Kidney (tissue), 13 donors: ENCODE measurements at regions not wholly inside any gene's neighbourhood (a gene's known extent, or its start where the extent isn't known, plus 50 kb on each side); places are given as distances from the start of the nearest gene placed in this dataset.

Experiments
- DNase-seq, 5 donors: peaks; one replicate each; pipeline ENCODE4 v3.0.0-alpha.2; 2013 to 2020
- FAIRE-seq: peaks from 2 replicates; lab custom pipeline; 2012; peaks lifted over from hg19 to GRCh38; lab: Jason Lieb, UNC
- H3K27ac ChIP-seq, 2 donors: one replicate each; pipeline ENCODE4 v1.7.0; 2013; ENCODE audit warnings: low read depth in 2 of 2, low read length in 2 of 2, inconsistent platforms in 1 of 2
- H3K27me3 ChIP-seq: one replicate; pipeline ENCODE4 v1.7.1; 2013; ENCODE audit warnings: low read length, inconsistent platforms; ENCODE audit not compliant: control insufficient read depth, insufficient read depth
- H3K36me3 ChIP-seq, 3 donors: one replicate each; pipeline versions ENCODE4 v1.7.0 to v1.7.1; 2013; ENCODE audit warnings: low read length in 3 of 3, control low read depth in 1 of 3, inconsistent platforms in 1 of 3; ENCODE audit not compliant: insufficient read depth in 3 of 3, control insufficient read depth in 2 of 3
- H3K4me1 ChIP-seq, 3 donors: one replicate each; pipeline versions ENCODE4 v1.7.0 to v1.7.1; 2013; ENCODE audit warnings: low read length in 3 of 3, inconsistent platforms in 1 of 3, low read depth in 1 of 3; ENCODE audit not compliant: control insufficient read depth in 2 of 3, insufficient read depth in 2 of 3
- H3K4me3 ChIP-seq, 3 donors: one replicate each; pipeline versions ENCODE4 v1.7.0 to v1.8.1; 2013; ENCODE audit warnings: low read length in 3 of 3, control low read depth in 1 of 3, inconsistent platforms in 1 of 3
- H3K9ac ChIP-seq, 3 donors: one replicate each; pipeline versions ENCODE4 v1.7.0 to v1.7.1; 2013; ENCODE audit warnings: low read length in 3 of 3, control low read depth in 1 of 3, inconsistent platforms in 1 of 3
- H3K9me3 ChIP-seq, 3 donors: one replicate each; pipeline versions ENCODE4 v1.7.0 to v1.7.1; 2013; ENCODE audit warnings: low read length in 3 of 3, control low read depth in 1 of 3, inconsistent platforms in 1 of 3; ENCODE audit not compliant: control insufficient read depth in 2 of 3, insufficient read depth in 1 of 3
- CTCF ChIP-seq: IDR thresholded peaks from 3 replicates; pipeline ENCODE4 v1.5.1; 2012; ENCODE audit warnings: mild to moderate bottlenecking, moderate library complexity, borderline replicate concordance; ENCODE audit not compliant: insufficient read depth; ENCODE audit errors: extremely low read depth
- intact Hi-C: fragments of 100-400 bp; cut with DNase I; formaldehyde crosslinking; loops from one replicate; pipeline ENCODE4 v1.11.1; 2022
- donor health status: control.
- donor health status: control.
- donor health status: control.
- donor health status: control.
- donor health status: control.
- donor health status: DM: yes; HTN: yes; CAD: no.
- donor health status: Normal renal cell carcinoma (clear cell type).

- no peaks in the 10 kb centered on the region for H3K27me3 ChIP-seq
- intact Hi-C loops, result no loop called here
- no peaks in the 10 kb centered on the region for H3K9me3 ChIP-seq
- H3K27ac ChIP-seq, result no peak overlapping the region
- TF ChIP-seq CTCF, result no peak
- H3K9ac ChIP-seq, result no peak overlapping the region
- no peak for DNase-seq
- H3K4me3 ChIP-seq, result no peak overlapping the region
- H3K36me3 ChIP-seq, result no peaks in the 10 kb centered on the region
- FAIRE-seq, result no peak
- H3K4me1 ChIP-seq, result no peaks in the 10 kb centered on the region
Measured at GRCh38 chr9:82410306-82410705, 421.7 kb downstream of the SPATA31D1 start.

GRCh38 chr9:82410866-82411265 is 422.3 kb downstream of the SPATA31D1 start:
- H3K27ac ChIP-seq, result no peak overlapping the region
- TF ChIP-seq CTCF, result no peak
- FAIRE-seq, result no peak
- no peaks in the 10 kb centered on the region for H3K4me1 ChIP-seq
- no peaks in the 10 kb centered on the region for H3K9me3 ChIP-seq
- no peak overlapping the region for H3K9ac ChIP-seq
- H3K27me3 ChIP-seq, result no peaks in the 10 kb centered on the region
- H3K36me3 ChIP-seq, result no peaks in the 10 kb centered on the region
- no peak overlapping the region for H3K4me3 ChIP-seq
- no peak for DNase-seq
- intact Hi-C loops, result no loop called here

- no peak overlapping the region for H3K9ac ChIP-seq
- intact Hi-C loops, result no loop called here
- TF ChIP-seq CTCF, result no peak
- FAIRE-seq (no peak), DNase-seq (no peak)
- no peak overlapping the region for H3K27ac ChIP-seq
- no peak overlapping the region for H3K4me3 ChIP-seq
- no peaks in the 10 kb centered on the region for H3K4me1 ChIP-seq
- no peaks in the 10 kb centered on the region for H3K36me3 ChIP-seq
- no peaks in the 10 kb centered on the region for H3K9me3 ChIP-seq
- no peaks in the 10 kb centered on the region for H3K27me3 ChIP-seq
Measured at GRCh38 chr9:82412586-82413305, 424.2 kb downstream of the SPATA31D1 start.

- no peaks in the 10 kb centered on the region for H3K36me3 ChIP-seq
- H3K27ac ChIP-seq, result no peak overlapping the region
- TF ChIP-seq CTCF, result no peak
- intact Hi-C loops, result no loop called here
- H3K4me1 ChIP-seq, result no peaks in the 10 kb centered on the region
- no peak for DNase-seq
- no peak overlapping the region for H3K4me3 ChIP-seq
- no peaks in the 10 kb centered on the region for H3K27me3 ChIP-seq
- no peaks in the 10 kb centered on the region for H3K9me3 ChIP-seq
- no peak for FAIRE-seq
- no peak overlapping the region for H3K9ac ChIP-seq
Measured at GRCh38 chr9:82417501-82417900, 428.9 kb downstream of the SPATA31D1 start.
